ENCODE measurements at regions not wholly inside any gene's neighbourhood (a gene's known extent, or its start where the extent isn't known, plus 50 kb on each side); places are given as distances from the start of the nearest gene placed in this dataset.

GRCh38 chr6:47934023-47934422 lies 152.2 kb downstream of the OPN5 start:
- Histone ChIP-seq H3K4me3 (ENCODE audit: low read depth in 2 of 2, low read length in 1 of 2) (no peak overlapping the region), H3K27me3 (ENCODE audit: insufficient read depth) (no peaks in the 10 kb centered on the region), H3K4me2 (no peak overlapping the region), H3K27ac (ENCODE audit: low read depth in 2 of 2, low read length in 1 of 2) (no peak overlapping the region), H4K20me1 (ENCODE audit: insufficient read depth) (no peaks in the 10 kb centered on the region), H3K4me1 (ENCODE audit: control insufficient read depth in 1 of 2, insufficient read depth in 2 of 2, low read depth in 1 of 2, low read length in 1 of 2) (peaks cover 0 to 3% of the 10 kb centered on the region in 2 experiments; a peak in 1 of 4 replicates), H3K9me2 (no peaks in the 10 kb centered on the region), H3K79me2 (ENCODE audit: insufficient read depth) (no peaks in the 10 kb centered on the region), H3K36me3 (replicated peaks in 1 of 2; ENCODE audit: control insufficient read depth in 1 of 2, insufficient read depth in 2 of 2, low read length in 1 of 2) (no peaks in the 10 kb centered on the region), H3K9ac (no peak overlapping the region), H3F3A (replicated peaks; ENCODE audit: insufficient read depth) (no peaks in the 10 kb centered on the region), H2AFZ (ENCODE audit: low read depth) (no peak overlapping the region), H3K9me3 (no peaks in the 10 kb centered on the region)
- CTCF ChIA-PET: interaction anchor here (1.4 kb wide), 1 partner anchor 13 kb away, joined by 3 read pairs; no protein-coding TSS in a partner anchor
- no peak for DNase-seq
- WGBS (ENCODE audit: low lambda C conversion rate): 32% methylated on average over 6 of the region's 6 CpGs
- TF ChIP-seq SIN3A (IDR thresholded peaks at IDR 0.05; ENCODE audit: borderline replicate concordance, low read depth, low read length): no peak
- TF ChIP-seq YY1 (IDR thresholded peaks at IDR 0.05; ENCODE audit: low read depth): no peak
- TF ChIP-seq NRF1 (IDR thresholded peaks at IDR 0.05; ENCODE audit: low read depth, low read length): no peak
- TF ChIP-seq POLR2AphosphoS5 (IDR thresholded peaks at IDR 0.05; ENCODE audit: low read depth, low read length): no peak
- no peak for TF ChIP-seq JUND (IDR thresholded peaks at IDR 0.05)
- no peak for TF ChIP-seq TEAD4 (IDR thresholded peaks at IDR 0.05; ENCODE audit: borderline replicate concordance, insufficient read depth)
- TF ChIP-seq EZH2phosphoT487 (IDR thresholded peaks at IDR 0.05; ENCODE audit: borderline replicate concordance, low read depth): no peak
- no peak for TF ChIP-seq GABPA (IDR thresholded peaks at IDR 0.05; ENCODE audit: low read depth)
- no peak for TF ChIP-seq IRF3 (IDR thresholded peaks at IDR 0.05; ENCODE audit: low read depth, low read length)
- TF ChIP-seq REST (IDR thresholded peaks at IDR 0.05; ENCODE audit: low read depth, low read length): no peak
- no peak for TF ChIP-seq CHD2 (IDR thresholded peaks at IDR 0.05; ENCODE audit: low read length, partially characterized antibody)
- no peak for TF ChIP-seq RCOR1 (IDR thresholded peaks at IDR 0.05; ENCODE audit: low read length)
- TF ChIP-seq GATA2 (CRISPR knock-in tag; IDR thresholded peaks at IDR 0.05): no peak
- POLR2A ChIA-PET: no interaction called here

GRCh38 chr6:47932575-47932974 lies 150.7 kb downstream of the OPN5 start:
- Histone ChIP-seq H3K27me3 (ENCODE audit: insufficient read depth) (no peaks in the 10 kb centered on the region), H3K4me2 (no peak overlapping the region), H2AFZ (ENCODE audit: low read depth) (no peak overlapping the region), H3K36me3 (replicated peaks in 1 of 2; ENCODE audit: control insufficient read depth in 1 of 2, insufficient read depth in 2 of 2, low read length in 1 of 2) (no peaks in the 10 kb centered on the region), H3F3A (replicated peaks; ENCODE audit: insufficient read depth) (no peaks in the 10 kb centered on the region), H4K20me1 (ENCODE audit: insufficient read depth) (no peaks in the 10 kb centered on the region), H3K4me1 (ENCODE audit: control insufficient read depth in 1 of 2, insufficient read depth in 2 of 2, low read depth in 1 of 2, low read length in 1 of 2) (peaks cover 0 to 3% of the 10 kb centered on the region in 2 experiments; a peak in 1 of 4 replicates), H3K9ac (no peak overlapping the region), H3K79me2 (ENCODE audit: insufficient read depth) (no peaks in the 10 kb centered on the region), H3K27ac (ENCODE audit: low read depth in 2 of 2, low read length in 1 of 2) (no peak overlapping the region), H3K4me3 (ENCODE audit: low read depth in 2 of 2, low read length in 1 of 2) (no peak overlapping the region), H3K9me3 (no peaks in the 10 kb centered on the region), H3K9me2 (no peaks in the 10 kb centered on the region)
- TF ChIP-seq NRF1 (IDR thresholded peaks at IDR 0.05; ENCODE audit: low read depth, low read length): no peak
- ChIA-PET CTCF (interaction anchor here (1.4 kb wide), 1 partner anchor 15 kb away, joined by 3 read pairs; no protein-coding TSS in a partner anchor), POLR2A (no interaction called here)
- 53% methylated on average over 4 of the region's 4 CpGs for WGBS (ENCODE audit: low lambda C conversion rate)
- DNase-seq: no peak

All from SK-N-SH (cell line).